Endodermal cell (in vitro differentiated cells): ENCODE measurements at regions not wholly inside any gene's neighbourhood (a gene's known extent, or its start where the extent isn't known, plus 50 kb on each side); places are given as distances from the start of the nearest gene placed in this dataset.

ENCODE experiments used
- DNase-seq: peaks from one replicate; pipeline ENCODE4 v3.0.0-alpha.2; 2017
- H3K27ac ChIP-seq: 2 replicates; pipeline ENCODE4 v1.5.1; 2013; ENCODE audit warnings: mild to moderate bottlenecking, low read depth, low read length, moderate library complexity
- H3K27me3 ChIP-seq: 2 replicates; pipeline ENCODE4 v1.6.1; 2013; ENCODE audit warnings: mild to moderate bottlenecking, low read length, moderate library complexity; ENCODE audit not compliant: insufficient read depth, control insufficient read depth, poor library complexity, severe bottlenecking
- H3K36me3 ChIP-seq: 2 replicates; pipeline ENCODE4 v1.7.0; 2013; ENCODE audit warnings: mild to moderate bottlenecking, low read length, moderate library complexity; ENCODE audit not compliant: control insufficient read depth, insufficient read depth
- H3K4me1 ChIP-seq: one replicate; pipeline ENCODE4 v1.7.0; 2013; ENCODE audit warnings: low read length; ENCODE audit not compliant: control insufficient read depth, insufficient read depth
- H3K4me3 ChIP-seq: 2 replicates; pipeline ENCODE4 v1.5.1; 2013; ENCODE audit warnings: mild to moderate bottlenecking, low read length, moderate library complexity
- H3K9ac ChIP-seq: 2 replicates; pipeline ENCODE4 v1.6.1; 2013; ENCODE audit warnings: mild to moderate bottlenecking, low read length, moderate library complexity; ENCODE audit not compliant: poor library complexity, severe bottlenecking; ENCODE audit errors: extremely low read depth
- H3K9me3 ChIP-seq: 2 replicates; pipeline ENCODE4 v1.6.1; 2013; ENCODE audit warnings: mild to moderate bottlenecking, low read length, moderate library complexity; ENCODE audit not compliant: control insufficient read depth
- H3K27ac Mint-ChIP-seq: 2 replicates; pipeline ENCODE4 v1.8.0; 2020; ENCODE audit warnings: mixed read lengths
- H3K27me3 Mint-ChIP-seq: 2 replicates; pipeline ENCODE4 v1.8.0; 2021; ENCODE audit warnings: mild to moderate bottlenecking, mixed read lengths; ENCODE audit not compliant: insufficient read depth
- H3K36me3 Mint-ChIP-seq: 2 replicates; pipeline ENCODE4 v1.8.0; 2020; ENCODE audit warnings: low read depth, mixed read lengths
- H3K4me1 Mint-ChIP-seq: 2 replicates; pipeline ENCODE4 v1.8.0; 2020; ENCODE audit warnings: mixed read lengths
- H3K4me3 Mint-ChIP-seq: 2 replicates; pipeline ENCODE4 v1.8.0; 2020; ENCODE audit warnings: mild to moderate bottlenecking, moderate library complexity, mixed read lengths
- H3K9me3 Mint-ChIP-seq: 2 replicates; pipeline ENCODE4 v1.8.0; 2020; ENCODE audit warnings: mild to moderate bottlenecking, mixed read lengths
- whole genome bisulfite sequencing, 2 experiments: methylation state at CpG; one replicate each; pipeline versions ENCODE4 v1.1.5 to v1.1.7; 2013; ENCODE audit warnings: missing lambda C conversion rate in 2 of 2, mixed read lengths in 1 of 2; ENCODE audit not compliant: insufficient coverage in 1 of 2, insufficient read length in 1 of 2; 5-methylcytosine and 5-hydroxymethylcytosine counted together
- TF ChIP-seq, protein P1 (sequence below): fragments of 200-600 bp; sonication (generic); conservative IDR thresholded peaks from 2 replicates; pipeline ENCODE4 v1.5.0; 2021; ENCODE audit warnings: antibody characterized with exemption, mild to moderate bottlenecking

- Mint-ChIP-seq H3K27me3 (peaks cover 56% of the 10 kb centered on the region), H3K4me1 (no peaks in the 10 kb centered on the region), H3K9me3 (peaks cover 4% of the 10 kb centered on the region), H3K36me3 (no peaks in the 10 kb centered on the region), H3K27ac (no peak overlapping the region), H3K4me3 (no peak overlapping the region)
- Histone ChIP-seq H3K4me1 (no peaks in the 10 kb centered on the region), H3K9ac (no peak overlapping the region), H3K27me3 (no peaks in the 10 kb centered on the region), H3K4me3 (no peak overlapping the region), H3K36me3 (no peaks in the 10 kb centered on the region), H3K9me3 (peaks cover 7% of the 10 kb centered on the region), H3K27ac (no peak overlapping the region)
- 90 to 95% methylated on average over 2 of the region's 2 CpGs for WGBS, 2 experiments
- no peak for DNase-seq
- TF ChIP-seq, protein P1, sequence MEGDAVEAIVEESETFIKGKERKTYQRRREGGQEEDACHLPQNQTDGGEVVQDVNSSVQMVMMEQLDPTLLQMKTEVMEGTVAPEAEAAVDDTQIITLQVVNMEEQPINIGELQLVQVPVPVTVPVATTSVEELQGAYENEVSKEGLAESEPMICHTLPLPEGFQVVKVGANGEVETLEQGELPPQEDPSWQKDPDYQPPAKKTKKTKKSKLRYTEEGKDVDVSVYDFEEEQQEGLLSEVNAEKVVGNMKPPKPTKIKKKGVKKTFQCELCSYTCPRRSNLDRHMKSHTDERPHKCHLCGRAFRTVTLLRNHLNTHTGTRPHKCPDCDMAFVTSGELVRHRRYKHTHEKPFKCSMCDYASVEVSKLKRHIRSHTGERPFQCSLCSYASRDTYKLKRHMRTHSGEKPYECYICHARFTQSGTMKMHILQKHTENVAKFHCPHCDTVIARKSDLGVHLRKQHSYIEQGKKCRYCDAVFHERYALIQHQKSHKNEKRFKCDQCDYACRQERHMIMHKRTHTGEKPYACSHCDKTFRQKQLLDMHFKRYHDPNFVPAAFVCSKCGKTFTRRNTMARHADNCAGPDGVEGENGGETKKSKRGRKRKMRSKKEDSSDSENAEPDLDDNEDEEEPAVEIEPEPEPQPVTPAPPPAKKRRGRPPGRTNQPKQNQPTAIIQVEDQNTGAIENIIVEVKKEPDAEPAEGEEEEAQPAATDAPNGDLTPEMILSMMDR, result no peak
Observed at GRCh38 chr2:140154706-140155105, 1374.5 kb upstream of the NXPH2 start.

- WGBS, 2 experiments, result 89 to 95% methylated on average over 3 to 5 of the region's 5 CpGs
Observed at GRCh38 chr2:140154271-140154670, 1374.1 kb upstream of the NXPH2 start.

DNA sequence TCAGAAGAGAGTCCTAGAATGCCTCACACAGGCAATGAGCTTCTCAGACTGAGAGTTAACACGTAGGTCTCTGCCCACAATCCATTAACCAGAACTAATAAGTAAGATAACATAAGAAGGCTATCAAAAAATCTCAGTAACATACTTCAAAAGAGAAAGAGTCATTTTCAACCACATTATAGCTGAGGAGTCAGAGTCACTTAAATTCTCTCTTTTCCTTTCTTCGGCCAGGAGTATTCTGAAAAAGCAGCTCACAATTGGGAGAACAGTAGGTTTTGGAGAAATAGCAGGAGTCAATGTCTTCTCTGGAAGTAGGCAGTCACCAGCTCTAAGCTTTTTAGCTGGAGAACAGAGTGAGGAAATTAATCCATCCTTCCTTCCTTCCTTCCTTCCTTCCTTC is 1364.4 kb upstream of the NXPH2 start:
- Mint-ChIP-seq H3K4me3 (no peak overlapping the region), H3K4me1 (no peaks in the 10 kb centered on the region), H3K27me3 (no peaks in the 10 kb centered on the region), H3K27ac (no peak overlapping the region), H3K36me3 (no peaks in the 10 kb centered on the region), H3K9me3 (no peaks in the 10 kb centered on the region)
- Histone ChIP-seq H3K36me3 (no peaks in the 10 kb centered on the region), H3K9me3 (no peaks in the 10 kb centered on the region), H3K4me1 (no peaks in the 10 kb centered on the region), H3K27me3 (no peaks in the 10 kb centered on the region), H3K9ac (no peak overlapping the region), H3K27ac (no peak overlapping the region), H3K4me3 (no peak overlapping the region)
- no peak for DNase-seq
- WGBS, 2 experiments, result 96 to 100% methylated on average over 1 to 2 of the region's 2 CpGs
- TF ChIP-seq, protein P1, result no peak

More at GRCh38 chr2:140154271-140154670, 1374.1 kb upstream of the NXPH2 start:
- no peak overlapping the region for H3K4me3 Mint-ChIP-seq
- TF ChIP-seq, protein P1, result no peak
- H3K27me3 Mint-ChIP-seq, result peaks cover 52% of the 10 kb centered on the region
- no peaks in the 10 kb centered on the region for H3K9me3 Mint-ChIP-seq
- no peak overlapping the region for H3K27ac Mint-ChIP-seq
- peak; percentile 64 for DNase-seq
- Histone ChIP-seq H3K4me3 (no peak overlapping the region), H3K27me3 (no peaks in the 10 kb centered on the region), H3K27ac (no peak overlapping the region), H3K4me1 (no peaks in the 10 kb centered on the region), H3K9me3 (peaks cover 2% of the 10 kb centered on the region), H3K36me3 (no peaks in the 10 kb centered on the region), H3K9ac (no peak overlapping the region)
- no peaks in the 10 kb centered on the region for H3K36me3 Mint-ChIP-seq
- H3K4me1 Mint-ChIP-seq, result no peaks in the 10 kb centered on the region
